Fibroblast of lung (primary cell): ENCODE measurements at regions not wholly inside any gene's neighbourhood (a gene's known extent, or its start where the extent isn't known, plus 50 kb on each side); places are given as distances from the start of the nearest gene placed in this dataset.

Experiments used
- EZH2 ChIP-seq: IDR thresholded peaks from 2 replicates; pipeline ENCODE4 v1.5.1; 2012; ENCODE audit warnings: low read length, control low read depth, mild to moderate bottlenecking; ENCODE audit errors: missing control alignments
- TF ChIP-seq, protein P1 (sequence below), 2 donors: IDR thresholded peaks in 1 of 2; conservative IDR thresholded peaks in 1 of 2; 1 replicate in 1 of 2; 2 replicates in 1 of 2; pipeline ENCODE4 v1.5.1; 2011 to 2012; ENCODE audit warnings: low read length in 2 of 2, control low read depth in 1 of 2, inconsistent platforms in 1 of 2, low read depth in 1 of 2, mild to moderate bottlenecking in 1 of 2

DNA sequence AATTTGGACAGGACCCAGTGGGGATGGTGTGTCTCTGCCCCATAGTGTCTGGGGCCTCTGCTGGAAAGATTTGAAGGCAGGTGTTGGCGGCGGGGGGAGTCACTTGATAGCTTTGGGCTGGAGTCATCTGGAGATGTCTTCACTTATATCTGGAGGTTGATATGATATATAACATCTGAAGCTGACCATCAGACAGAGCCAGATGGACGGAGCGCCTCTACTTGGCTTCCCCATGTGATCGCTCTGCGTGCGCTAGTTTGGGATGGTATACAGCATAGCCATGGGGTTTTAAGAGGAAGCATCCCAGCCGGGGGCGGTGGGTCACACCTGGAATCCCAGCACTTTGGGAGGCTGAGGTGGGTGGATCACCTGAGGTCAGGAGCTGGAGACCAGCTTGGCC is 130.7 kb upstream of the NLRP1 start:
- TF ChIP-seq, protein P1, sequence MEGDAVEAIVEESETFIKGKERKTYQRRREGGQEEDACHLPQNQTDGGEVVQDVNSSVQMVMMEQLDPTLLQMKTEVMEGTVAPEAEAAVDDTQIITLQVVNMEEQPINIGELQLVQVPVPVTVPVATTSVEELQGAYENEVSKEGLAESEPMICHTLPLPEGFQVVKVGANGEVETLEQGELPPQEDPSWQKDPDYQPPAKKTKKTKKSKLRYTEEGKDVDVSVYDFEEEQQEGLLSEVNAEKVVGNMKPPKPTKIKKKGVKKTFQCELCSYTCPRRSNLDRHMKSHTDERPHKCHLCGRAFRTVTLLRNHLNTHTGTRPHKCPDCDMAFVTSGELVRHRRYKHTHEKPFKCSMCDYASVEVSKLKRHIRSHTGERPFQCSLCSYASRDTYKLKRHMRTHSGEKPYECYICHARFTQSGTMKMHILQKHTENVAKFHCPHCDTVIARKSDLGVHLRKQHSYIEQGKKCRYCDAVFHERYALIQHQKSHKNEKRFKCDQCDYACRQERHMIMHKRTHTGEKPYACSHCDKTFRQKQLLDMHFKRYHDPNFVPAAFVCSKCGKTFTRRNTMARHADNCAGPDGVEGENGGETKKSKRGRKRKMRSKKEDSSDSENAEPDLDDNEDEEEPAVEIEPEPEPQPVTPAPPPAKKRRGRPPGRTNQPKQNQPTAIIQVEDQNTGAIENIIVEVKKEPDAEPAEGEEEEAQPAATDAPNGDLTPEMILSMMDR (conservative IDR thresholded peaks at IDR 0.05 in 1 of 2, IDR thresholded peaks at IDR 0.05 in 1 of 2; ENCODE audit: low read depth in 1 of 2, low read length in 2 of 2): no peak
- TF ChIP-seq EZH2: no peak
